B cell (primary cell): ENCODE measurements at regions not wholly inside any gene's neighbourhood (a gene's known extent, or its start where the extent isn't known, plus 50 kb on each side); places are given as distances from the start of the nearest gene placed in this dataset.

ENCODE experiments used
- EZH2 ChIP-seq: IDR thresholded peaks from 2 replicates; pipeline ENCODE4 v1.6.1; 2012; ENCODE audit warnings: borderline replicate concordance, low read depth, mild to moderate bottlenecking, moderate library complexity, low read length; ENCODE audit not compliant: insufficient read depth, poor library complexity, severe bottlenecking
- TF ChIP-seq, protein P1 (sequence below): fragments of 200-600 bp; IDR thresholded peaks from one replicate; pipeline ENCODE4 v1.8.0; 2022; ENCODE audit warnings: antibody characterized with exemption, mild to moderate bottlenecking

DNA sequence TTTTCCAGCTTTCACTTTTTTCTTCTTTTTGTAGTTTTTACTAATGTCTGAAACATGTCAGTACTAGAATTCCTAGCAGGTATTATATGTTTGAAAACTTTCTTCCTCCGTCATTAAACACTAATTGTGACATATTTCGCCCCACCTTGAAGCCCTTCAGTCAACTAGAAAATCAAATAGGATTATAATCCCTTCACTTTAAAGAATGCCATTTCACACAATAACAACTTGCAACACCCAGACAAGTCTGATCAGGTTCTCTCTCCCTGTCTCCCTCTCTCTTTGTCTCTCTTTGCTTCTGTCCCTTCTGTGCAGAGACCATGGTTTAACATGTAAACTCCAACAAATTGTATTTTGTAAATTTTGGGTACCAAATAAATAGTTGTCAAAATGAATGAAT lies 373.5 kb downstream of the SEMA3D start:
- TF ChIP-seq, protein P1, sequence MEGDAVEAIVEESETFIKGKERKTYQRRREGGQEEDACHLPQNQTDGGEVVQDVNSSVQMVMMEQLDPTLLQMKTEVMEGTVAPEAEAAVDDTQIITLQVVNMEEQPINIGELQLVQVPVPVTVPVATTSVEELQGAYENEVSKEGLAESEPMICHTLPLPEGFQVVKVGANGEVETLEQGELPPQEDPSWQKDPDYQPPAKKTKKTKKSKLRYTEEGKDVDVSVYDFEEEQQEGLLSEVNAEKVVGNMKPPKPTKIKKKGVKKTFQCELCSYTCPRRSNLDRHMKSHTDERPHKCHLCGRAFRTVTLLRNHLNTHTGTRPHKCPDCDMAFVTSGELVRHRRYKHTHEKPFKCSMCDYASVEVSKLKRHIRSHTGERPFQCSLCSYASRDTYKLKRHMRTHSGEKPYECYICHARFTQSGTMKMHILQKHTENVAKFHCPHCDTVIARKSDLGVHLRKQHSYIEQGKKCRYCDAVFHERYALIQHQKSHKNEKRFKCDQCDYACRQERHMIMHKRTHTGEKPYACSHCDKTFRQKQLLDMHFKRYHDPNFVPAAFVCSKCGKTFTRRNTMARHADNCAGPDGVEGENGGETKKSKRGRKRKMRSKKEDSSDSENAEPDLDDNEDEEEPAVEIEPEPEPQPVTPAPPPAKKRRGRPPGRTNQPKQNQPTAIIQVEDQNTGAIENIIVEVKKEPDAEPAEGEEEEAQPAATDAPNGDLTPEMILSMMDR = no peak
- TF ChIP-seq EZH2 = no peak
